GM21576 (cell line): ENCODE measurements at regions not wholly inside any gene's neighbourhood (a gene's known extent, or its start where the extent isn't known, plus 50 kb on each side); places are given as distances from the start of the nearest gene placed in this dataset.

Experiments
- ATAC-seq: cut with Tn5 transposase; IDR thresholded peaks from one replicate; pipeline ENCODE4 v1.9.1; 2021; ENCODE audit warnings: mild to moderate bottlenecking, moderate library complexity; ENCODE audit not compliant: unreplicated experiment

DNA sequence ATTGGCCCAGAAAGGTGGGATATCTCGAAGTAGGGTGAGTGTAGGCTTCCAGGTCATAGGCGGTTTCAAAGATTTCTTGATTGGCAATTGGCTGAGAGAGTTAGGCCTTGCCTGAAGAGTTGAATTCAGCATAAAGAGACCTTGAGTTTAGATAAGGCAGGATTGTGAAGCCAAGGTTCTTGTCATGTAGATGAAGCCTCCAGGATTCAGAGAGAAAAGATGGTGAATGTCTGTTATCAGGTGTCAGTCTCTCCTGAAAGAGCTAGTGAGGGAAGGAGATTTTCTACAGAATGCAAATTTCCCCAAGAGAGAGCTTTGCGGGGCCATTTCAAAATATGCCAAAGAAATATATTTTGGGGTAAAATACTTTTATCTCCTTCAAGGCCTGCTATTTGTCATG lies 217.0 kb upstream of the TLE3 start:
- no peak for ATAC-seq

DNA sequence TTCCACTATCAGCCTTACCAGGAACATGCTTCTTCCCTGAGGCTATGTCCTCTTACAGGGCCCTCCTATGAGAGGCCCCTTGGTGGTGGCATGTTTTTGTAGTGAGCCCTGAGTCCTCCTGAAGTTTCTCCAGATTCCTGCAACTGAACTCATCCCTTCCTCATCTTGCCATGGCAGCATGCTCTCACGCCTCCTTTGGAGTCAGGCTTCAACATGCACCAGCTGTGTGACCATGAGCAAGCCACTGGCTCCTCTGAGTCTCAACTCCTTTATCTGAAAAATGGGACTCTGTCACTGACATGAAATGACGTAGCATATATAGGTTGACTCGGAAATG lies 216.3 kb upstream of the TLE3 start:
- ATAC-seq = no peak

- no peak for ATAC-seq
Measured at GRCh38 chr15:70313099-70314017, 215.6 kb upstream of the TLE3 start.

DNA sequence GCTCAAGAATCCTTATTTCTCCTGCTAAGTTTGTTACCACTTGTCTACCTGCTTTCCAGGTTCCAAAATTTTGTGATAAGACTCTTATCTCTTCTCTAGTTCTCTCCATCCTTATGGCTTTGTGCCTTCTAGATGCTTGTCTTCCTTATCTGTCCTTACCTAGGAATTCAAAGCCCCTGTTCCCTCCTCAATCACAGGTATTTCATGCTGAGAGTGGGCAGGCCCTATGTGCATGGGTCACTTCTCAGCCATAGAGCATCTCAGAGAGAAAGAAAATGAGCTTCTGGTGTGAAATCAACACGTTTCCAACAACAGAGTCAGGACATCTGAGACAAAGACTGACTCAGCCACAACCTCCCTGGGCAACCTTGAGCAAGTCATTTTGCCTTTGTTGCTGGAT lies 214.1 kb upstream of the TLE3 start:
- no peak for ATAC-seq

DNA sequence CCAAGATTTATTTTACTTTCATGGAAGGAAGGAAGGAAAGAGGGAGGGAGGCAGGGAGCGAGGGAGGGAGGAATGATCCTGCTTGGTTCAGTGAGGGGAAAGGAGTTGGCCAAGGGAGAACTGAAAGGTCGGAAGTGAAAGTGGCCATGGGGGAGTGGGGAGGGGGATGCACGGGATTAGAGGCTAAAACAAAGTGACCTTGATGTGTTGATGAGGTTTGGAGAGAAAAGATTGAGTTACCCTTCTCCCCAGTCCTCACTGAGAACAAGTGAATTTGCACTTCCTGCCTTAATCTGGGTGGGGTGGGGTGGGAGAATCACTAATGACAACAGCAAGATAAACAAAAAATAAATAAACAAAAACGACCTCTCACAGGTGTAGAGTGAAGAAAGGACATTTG lies 212.0 kb upstream of the TLE3 start:
- ATAC-seq = no peak

DNA sequence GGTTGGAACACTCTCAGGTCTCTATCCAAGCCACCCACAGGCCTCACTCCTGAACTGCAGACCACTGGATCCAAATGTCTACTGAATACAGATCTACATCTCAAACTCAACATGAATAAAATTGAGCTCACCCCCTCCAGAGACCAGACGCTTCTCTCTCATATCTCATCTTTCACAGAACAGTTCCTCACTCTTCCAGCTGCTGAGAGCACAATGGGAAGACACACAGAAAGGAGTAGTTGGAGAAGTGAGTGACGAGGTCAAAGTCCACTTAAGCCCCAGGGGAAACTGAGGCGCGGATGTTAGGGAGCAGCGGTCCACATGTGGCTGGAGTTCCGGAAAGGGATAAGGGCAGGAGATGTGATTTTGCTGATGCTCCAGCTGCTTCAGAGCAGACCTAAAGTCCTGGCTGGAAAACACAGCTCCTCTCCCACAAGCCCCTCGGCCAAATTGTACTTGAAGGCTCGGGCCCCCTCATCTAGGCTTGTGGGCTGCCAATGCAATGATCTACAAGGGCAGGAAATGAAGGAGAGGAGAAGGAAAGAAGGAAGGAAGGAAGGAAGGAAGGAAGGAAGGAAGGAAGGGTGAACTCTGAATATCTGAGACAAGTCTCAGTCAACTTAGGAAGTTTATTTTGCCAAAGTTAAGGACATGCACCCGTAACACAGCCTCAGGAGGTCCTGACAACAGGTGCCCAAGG lies 211.2 kb upstream of the TLE3 start:
- no peak for ATAC-seq

GRCh38 chr15:70308011-70308734 lies 210.5 kb upstream of the TLE3 start:
- no peak for ATAC-seq

GRCh38 chr15:70306582-70306981 lies 208.9 kb upstream of the TLE3 start:
- ATAC-seq = no peak

DNA sequence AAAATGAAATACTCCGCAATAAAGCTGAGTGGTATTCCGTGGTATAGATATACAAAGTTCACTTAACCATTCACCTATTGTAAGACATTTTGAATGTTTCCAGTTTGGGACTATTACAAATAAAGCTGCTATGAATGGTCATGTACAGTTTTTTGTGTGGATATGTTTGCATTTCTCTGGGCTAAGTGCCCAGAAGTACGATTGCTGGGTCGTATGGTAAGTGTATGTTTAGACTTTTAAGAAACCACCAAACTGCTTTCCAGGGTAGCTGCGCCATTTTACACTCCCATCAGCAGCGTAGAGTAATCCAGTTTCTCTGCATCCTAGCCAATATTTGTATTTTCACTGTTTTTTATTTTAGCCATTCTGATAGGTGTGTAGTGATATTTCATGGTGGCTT lies 208.4 kb upstream of the TLE3 start:
- no peak for ATAC-seq

GRCh38 chr15:70303981-70304380 lies 206.3 kb upstream of the TLE3 start:
- no peak for ATAC-seq

DNA sequence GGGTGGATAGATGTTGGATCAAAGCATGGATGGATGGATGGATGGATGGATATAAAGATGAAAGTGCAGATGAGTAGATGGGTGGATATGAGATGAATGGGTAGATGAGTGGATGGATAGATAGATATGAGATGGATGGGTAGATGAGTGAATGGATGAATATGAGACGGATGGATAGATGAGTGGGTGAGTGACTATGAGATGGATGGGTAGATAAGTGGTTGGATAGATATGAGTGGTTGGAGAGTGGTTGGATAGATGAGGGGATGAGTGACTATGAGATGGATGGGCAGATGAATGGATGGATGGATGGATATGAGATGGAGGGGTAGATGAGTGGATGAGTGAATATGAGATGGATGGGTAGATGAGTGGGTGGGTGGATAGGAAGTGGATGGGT lies 204.6 kb upstream of the TLE3 start:
- no peak for ATAC-seq

- ATAC-seq = no peak
Measured at GRCh38 chr15:70301396-70301795, 203.7 kb upstream of the TLE3 start.

- peak; percentile 99 for ATAC-seq
Measured at GRCh38 chr15:70299931-70300869, 202.5 kb upstream of the TLE3 start.

DNA sequence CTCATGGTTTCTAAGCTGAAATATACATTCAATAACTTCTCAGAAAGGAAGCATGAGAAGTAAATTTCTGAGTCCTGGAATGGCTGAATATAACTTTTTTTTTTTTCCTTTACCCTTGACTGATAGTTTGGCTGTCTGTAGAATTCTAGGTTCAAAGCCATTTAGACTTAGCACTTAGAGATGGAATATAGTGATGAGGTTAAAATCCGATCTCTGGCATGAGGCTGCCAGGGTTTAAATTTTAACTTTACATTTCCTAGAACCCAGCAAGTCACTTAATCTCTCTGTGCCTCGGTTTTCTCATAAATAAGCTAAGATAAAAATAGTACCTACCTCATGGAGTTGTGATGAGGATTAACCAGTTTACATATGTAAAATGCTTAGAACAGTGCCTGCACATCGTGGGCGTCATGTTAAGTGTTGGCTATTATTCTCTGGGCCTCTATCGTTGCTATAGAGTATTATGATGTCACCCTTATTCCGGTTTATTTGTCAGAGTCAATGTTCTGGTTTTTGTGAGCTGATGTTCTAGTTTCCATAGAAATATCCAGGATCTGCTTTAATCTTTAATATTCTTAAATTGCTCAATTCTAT lies 199.8 kb upstream of the TLE3 start:
- no peak for ATAC-seq

- ATAC-seq = no peak
Measured at GRCh38 chr15:70294731-70295305, 197.1 kb upstream of the TLE3 start.

GRCh38 chr15:70293591-70294470 lies 196.1 kb upstream of the TLE3 start:
- ATAC-seq = no peak

GRCh38 chr15:70293138-70293537 lies 195.4 kb upstream of the TLE3 start:
- ATAC-seq = no peak

DNA sequence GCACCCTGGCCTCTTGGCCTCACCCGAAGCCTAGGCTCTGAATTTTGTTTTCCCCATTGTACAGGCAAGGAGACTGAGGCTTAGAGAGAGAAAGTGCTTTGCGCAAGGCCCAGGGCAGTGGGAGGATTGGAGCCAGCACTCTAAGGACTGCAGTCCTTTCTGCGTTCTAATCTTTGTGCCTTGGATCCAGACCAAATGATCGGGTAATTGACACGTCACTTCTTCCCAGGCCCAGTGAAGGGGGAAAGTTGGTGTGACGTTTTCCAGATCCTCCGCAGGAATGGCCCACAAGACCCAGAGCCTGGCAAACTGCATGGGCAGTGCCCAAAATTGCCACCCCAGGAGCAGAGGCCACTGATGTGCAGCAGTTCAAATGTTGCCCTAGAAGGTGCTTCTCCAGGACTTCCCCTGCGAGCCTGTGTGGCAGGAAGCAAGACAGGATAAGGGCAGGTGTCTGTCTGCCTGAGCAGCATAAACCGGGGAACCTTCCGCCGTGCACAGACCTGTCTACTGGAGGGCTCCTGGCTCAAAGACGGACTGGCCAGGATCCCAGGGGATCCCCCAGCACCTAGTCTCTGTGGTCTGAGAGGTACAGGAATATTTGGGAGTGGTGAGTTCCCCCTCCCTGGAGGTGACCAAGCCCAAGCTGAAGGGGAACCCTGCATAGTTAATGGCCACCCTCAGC lies 194.5 kb upstream of the TLE3 start:
- ATAC-seq = no peak
